Erythroblast (primary cell): ENCODE measurements at regions not wholly inside any gene's neighbourhood (a gene's known extent, or its start where the extent isn't known, plus 50 kb on each side); places are given as distances from the start of the nearest gene placed in this dataset.

ENCODE experiments used
- DNase-seq, 2 experiments: peaks; one replicate each; lab custom pipeline; 2025; lab: John Stamatoyannopoulos, UW
- GATA1 ChIP-seq: IDR thresholded peaks from 2 replicates; pipeline ENCODE4 v1.6.1; 2011; ENCODE audit warnings: low read depth, mild to moderate bottlenecking, control low read depth, low read length, moderate library complexity
- POLR2A ChIP-seq: IDR thresholded peaks from 2 replicates; pipeline ENCODE4 v1.6.1; 2011; ENCODE audit warnings: mild to moderate bottlenecking, low read length

GRCh38 chr21:23480591-23481270 lies 2126.6 kb downstream of the MRPL39 start:
- TF ChIP-seq POLR2A (no peak), GATA1 (no peak)

GRCh38 chr21:23478381-23478780 lies 2128.9 kb downstream of the MRPL39 start:
- no peak for DNase-seq
- no peak for TF ChIP-seq POLR2A
- no peak for TF ChIP-seq GATA1

More at GRCh38 chr21:23480591-23481270, 2126.6 kb downstream of the MRPL39 start:
- no peak for DNase-seq

GRCh38 chr21:23475281-23476219 lies 2131.7 kb downstream of the MRPL39 start:
- no peak for TF ChIP-seq GATA1
- TF ChIP-seq POLR2A, result no peak
- no peak for DNase-seq

DNA sequence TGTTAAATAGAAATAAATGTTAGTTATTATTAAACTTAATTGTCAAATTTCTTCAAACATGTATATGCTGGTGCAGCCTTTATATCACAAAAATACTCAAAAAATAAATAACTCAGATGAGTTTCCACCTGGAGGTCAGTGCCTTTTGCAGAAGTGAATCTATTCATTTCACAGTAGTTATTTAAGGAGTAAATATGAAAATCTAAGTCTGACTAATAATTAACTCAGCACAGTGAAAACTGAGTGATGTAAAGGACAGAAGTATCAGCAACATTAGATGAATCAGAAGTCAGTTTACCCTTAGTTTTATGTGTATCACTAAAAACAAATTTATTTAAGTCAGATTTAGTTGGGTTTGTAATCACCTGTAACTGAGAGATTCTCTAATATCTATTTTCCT lies 2135.4 kb downstream of the MRPL39 start:
- no peak for TF ChIP-seq POLR2A
- no peak for TF ChIP-seq GATA1

GRCh38 chr21:23463365-23463764 lies 2143.9 kb downstream of the MRPL39 start:
- no peak for TF ChIP-seq GATA1
- TF ChIP-seq POLR2A, result no peak
- DNase-seq, result no peak

More for the DNA sequence above, 2135.4 kb downstream of the MRPL39 start:
- no peak for DNase-seq

- DNase-seq, result no peak
- TF ChIP-seq GATA1 (no peak), POLR2A (no peak)
Observed at GRCh38 chr21:23455676-23456075, 2151.6 kb downstream of the MRPL39 start.

DNA sequence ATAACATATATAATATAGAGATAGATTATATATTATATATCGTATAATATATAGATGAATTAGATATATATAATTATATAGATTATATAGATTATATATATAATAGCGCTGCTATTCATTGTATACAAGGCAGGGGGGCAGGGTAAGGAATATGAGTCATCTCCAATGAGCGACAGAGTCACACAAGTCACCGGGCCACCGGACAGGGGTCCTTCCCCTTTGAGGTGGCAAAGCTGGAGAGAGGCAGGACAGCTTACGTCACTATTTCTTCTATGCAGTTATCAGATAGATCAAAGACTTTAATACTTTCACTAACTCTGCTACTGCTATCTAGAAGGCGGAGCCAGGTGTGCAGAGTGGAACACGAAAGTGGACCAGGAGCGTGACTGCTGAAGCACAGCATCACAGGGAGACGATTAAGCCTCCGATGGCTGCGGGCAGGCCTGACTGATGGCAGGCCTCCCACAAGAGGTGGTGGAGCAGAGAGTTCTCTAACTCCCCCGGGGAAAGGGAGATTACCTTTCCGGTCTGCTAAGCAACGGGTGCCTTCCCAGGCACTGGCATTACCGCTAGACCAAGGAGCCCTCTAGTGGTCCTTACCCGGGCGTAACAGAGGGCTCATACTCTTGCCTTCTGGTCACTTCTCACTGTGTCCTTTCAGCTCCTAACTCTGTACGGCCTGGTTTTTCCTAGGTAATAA lies 2154.7 kb downstream of the MRPL39 start:
- TF ChIP-seq GATA1, result no peak
- TF ChIP-seq POLR2A, result no peak

DNA sequence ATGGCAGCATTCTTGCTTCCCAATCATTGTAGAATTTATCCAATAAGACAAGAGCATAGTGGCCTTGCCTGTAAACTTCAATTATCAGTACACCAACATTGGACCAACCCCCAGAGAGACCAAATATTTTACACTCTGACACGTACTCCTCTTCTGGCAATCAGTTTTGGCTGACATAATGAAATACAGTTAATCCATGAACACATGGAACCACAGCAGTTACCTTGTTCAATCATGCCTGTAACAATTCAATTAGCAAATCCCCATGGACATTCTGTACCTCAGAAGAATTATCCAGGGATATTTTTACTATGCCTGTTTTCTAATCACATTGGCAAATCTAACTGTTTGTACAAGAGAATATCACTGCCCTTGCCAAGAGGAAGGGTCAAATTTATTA lies 2162.0 kb downstream of the MRPL39 start:
- TF ChIP-seq POLR2A (no peak), GATA1 (no peak)
- DNase-seq, result no peak

More for the DNA sequence above, 2154.7 kb downstream of the MRPL39 start:
- peak; percentile 1 to 3 for DNase-seq

GRCh38 chr21:23438081-23438480 lies 2169.2 kb downstream of the MRPL39 start:
- no peak for DNase-seq
- no peak for TF ChIP-seq GATA1
- TF ChIP-seq POLR2A, result no peak

DNA sequence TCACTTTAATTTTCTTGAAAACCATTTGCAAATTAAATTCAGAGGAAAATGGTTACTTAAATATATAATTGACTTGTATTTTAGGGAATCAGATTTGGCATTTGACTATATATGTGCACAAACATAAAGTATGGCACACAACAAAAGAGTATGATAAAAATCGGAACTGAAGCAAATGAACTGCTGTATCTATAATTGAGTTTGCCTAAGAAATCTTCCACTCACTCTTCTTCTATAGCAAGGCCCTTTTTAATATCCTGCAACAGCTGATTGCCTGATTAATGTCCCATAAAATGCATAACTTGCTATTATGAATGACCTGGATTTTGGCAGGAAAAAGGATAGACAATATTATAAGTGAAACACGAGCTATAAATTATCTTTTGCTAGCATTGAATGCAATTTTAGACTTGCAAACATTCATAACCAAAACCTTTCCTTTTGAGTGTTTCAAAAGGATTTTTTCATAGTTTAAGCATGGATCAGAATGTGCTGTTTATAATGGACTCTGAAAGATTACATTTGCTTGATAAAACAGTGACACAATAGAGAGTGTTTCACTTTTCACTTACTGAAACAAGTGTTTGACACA lies 2204.3 kb downstream of the MRPL39 start:
- no peak for DNase-seq
- TF ChIP-seq POLR2A (no peak), GATA1 (no peak)

DNA sequence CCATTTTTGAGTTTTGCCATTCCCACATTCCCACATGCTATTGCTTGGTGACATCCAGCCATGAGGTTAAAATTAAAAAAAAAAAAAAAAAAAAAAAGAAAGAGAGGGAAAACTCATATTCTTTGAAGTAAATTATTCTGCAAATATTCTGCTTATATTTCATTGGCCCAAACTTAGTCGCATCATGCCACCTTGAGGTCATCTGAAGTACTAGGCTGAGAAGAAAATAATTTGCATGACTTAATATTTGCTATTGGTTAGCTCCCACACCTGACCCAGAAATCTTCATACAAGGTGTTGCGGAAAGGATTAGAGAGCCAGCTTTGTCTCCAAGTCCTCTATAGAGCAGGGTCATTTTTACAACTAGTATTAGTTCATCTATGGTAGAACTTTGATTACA lies 2206.0 kb downstream of the MRPL39 start:
- no peak for TF ChIP-seq POLR2A
- TF ChIP-seq GATA1, result no peak
- peak; percentile 1 to 10 for DNase-seq

- DNase-seq, result no peak
- TF ChIP-seq GATA1, result no peak
- no peak for TF ChIP-seq POLR2A
Observed at GRCh38 chr21:23398726-23399125, 2208.6 kb downstream of the MRPL39 start.

DNA sequence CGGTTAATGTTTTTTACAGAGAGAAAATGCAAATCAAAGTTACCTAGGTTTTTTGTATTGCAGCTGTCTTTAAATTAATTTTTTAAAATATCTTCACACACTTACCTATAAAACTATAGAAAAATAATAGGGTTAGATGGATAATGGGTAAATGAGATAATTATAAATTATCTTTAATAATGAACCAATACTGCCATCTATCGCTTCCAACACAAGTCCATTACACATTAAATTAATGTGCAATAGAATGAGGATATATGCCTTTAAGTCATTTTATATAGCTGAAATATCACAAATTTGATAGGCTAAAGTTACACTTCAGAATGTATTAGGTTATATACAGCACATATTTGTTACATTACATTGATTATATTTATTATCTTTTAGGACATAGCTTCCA lies 2212.8 kb downstream of the MRPL39 start:
- TF ChIP-seq POLR2A (no peak), GATA1 (no peak)
- DNase-seq, result no peak
